Renal cortex interstitium (tissue), 11 donors: ENCODE measurements at regions not wholly inside any gene's neighbourhood (a gene's known extent, or its start where the extent isn't known, plus 50 kb on each side); places are given as distances from the start of the nearest gene placed in this dataset.

ENCODE experiments used
- DNase-seq, 11 donors: peaks; one replicate each; pipeline ENCODE4 v3.0.0-alpha.2; 2013; ENCODE audit warnings: low read depth in 9 of 11, low spot score in 4 of 11; ENCODE audit errors: extremely low read depth in 1 of 11

DNA sequence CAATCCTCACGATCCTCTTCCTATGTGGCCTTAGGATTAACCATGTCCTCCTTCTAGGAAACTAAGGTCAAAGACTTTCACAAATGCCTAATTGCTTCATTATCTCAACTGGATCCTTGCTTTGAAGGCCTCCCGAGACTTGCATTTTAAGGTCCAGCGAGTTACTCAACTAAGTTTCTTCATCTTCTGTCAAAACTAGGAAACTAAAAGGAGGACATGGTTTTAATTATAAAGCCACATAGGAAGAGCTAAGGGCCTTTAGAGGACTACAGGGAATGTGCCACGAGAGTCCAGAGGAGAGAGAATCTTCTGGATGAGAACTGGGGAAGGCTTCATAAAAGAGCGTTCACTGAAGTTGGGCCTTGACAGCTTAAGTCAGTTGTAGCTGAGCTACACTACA lies 87.8 kb upstream of the LPP start:
- no peak for DNase-seq

DNA sequence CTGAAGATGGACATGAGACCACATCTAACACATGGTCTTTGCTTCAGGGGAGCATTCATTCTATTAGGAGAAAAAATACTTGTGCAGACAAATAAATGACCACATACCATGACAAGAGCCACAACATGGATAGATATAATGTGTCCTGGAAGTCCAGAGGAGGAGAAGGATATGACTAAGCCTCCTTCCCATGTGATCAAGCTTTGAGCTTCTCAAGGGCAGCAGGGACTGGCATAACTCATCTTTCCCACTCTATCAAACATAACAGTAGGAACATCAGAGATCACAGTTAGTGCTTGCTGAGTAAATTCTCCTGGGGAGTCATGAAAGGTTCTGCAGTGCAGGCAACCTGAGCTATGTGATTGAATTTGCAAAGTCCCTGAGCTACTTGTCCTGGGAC lies 86.0 kb upstream of the LPP start:
- no peak for DNase-seq

DNA sequence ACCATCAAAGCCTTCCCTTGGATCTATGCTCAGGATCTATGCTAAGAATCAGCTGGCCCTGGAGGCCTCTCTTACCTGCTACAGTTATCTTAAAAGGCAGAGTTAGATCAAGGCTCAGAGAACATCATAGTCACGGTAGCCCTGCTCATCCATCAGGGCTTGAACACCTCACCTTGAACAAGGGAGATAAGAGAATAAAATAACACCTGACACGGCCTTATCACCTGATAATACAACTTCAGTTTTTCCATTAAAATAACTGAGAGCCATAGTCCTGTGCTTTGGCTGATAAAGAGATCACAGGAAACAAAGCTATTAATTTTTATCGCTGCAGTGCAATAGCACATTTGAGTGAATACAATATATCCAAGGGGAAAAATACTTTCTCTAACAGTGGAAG lies 85.6 kb upstream of the LPP start:
- DNase-seq: no peak

GRCh38 chr3:188071636-188072035 lies 82.3 kb upstream of the LPP start:
- no peak for DNase-seq

GRCh38 chr3:188076176-188076575 lies 77.8 kb upstream of the LPP start:
- DNase-seq: no peak

- DNase-seq: no peak
Measured at GRCh38 chr3:188077160-188077799, 76.7 kb upstream of the LPP start.

GRCh38 chr3:188080091-188080490 lies 73.9 kb upstream of the LPP start:
- DNase-seq: no peak

DNA sequence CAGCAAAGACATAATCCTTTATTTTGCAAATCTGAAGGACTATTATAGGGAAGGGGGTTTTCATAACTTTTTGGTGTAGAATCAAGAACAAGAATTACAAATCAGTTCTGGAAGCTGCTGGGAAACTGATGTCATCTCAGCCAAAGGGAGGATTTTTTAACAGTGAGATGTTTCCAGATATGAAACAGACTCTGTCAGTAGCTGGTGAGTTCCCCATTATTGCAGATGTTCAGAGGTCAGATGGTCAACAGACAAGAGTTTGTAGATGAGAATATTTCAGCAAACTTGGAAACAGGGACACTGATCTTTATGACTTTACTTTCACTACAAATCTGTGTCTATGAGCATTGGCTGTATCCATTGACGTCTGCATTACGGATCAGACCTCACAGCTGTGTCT lies 71.9 kb upstream of the LPP start:
- DNase-seq: no peak

- no peak for DNase-seq
Measured at GRCh38 chr3:188082450-188082849, 71.5 kb upstream of the LPP start.

DNA sequence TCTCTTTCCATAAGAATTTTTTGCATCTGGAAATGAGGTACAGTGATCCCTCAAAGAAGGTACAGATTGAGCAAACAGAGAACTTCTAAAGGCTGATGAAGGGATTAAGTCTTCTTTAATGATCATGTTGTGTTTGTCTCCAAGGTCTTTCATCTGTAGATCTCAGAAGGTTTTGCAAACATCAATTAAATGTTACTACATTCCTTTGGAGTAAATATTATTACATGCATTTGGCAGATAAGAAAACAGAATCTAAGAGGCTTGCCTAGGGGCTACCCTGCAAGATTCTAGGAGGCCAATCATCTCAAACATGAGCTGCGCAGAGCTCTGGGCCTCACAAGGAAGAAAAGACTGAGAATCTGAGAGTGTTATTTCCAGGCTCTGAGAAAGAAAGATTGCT lies 70.9 kb upstream of the LPP start:
- DNase-seq: no peak

GRCh38 chr3:188084752-188085583 lies 69.0 kb upstream of the LPP start:
- no peak for DNase-seq

- no peak for DNase-seq
Measured at GRCh38 chr3:188085584-188086560, 68.1 kb upstream of the LPP start.

- DNase-seq: no peak
Measured at GRCh38 chr3:188088948-188089685, 64.8 kb upstream of the LPP start.

DNA sequence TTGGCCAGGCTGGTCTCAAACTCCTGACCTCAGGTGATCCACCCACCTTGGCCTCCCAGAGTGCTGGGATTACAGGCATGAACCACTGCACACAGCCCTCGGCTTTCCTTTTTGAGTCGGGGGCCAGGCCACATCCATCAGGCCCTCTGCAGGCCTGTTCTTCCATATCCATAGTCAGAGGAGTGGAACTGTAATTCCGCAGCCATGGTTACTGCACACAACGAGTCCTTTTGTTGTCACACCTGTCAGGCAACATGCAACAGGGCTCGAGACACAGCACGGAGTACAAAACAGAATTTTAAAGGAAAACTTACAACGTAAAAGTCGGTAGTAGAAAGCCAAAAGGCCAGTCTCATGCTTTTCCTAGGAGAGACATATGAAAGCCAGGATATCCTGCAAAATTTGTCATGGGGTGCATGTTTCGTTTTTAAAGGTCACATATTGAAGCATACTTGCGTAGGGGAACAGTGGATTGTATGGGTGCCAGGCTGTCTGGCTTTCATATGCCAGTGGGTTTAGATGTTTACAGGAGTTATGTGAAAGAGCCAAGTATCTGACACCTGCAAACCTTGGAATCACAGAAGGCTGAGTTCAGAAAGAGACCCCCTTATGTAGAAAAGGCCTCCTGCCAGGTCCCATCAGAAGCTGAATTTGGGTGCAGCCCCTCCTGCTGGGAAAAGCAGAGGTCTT lies 63.2 kb upstream of the LPP start:
- DNase-seq: peak in 6 of 11 donors; percentile 13 to 58 (median 43)

- DNase-seq: no peak
Measured at GRCh38 chr3:188091746-188092145, 62.2 kb upstream of the LPP start.

DNA sequence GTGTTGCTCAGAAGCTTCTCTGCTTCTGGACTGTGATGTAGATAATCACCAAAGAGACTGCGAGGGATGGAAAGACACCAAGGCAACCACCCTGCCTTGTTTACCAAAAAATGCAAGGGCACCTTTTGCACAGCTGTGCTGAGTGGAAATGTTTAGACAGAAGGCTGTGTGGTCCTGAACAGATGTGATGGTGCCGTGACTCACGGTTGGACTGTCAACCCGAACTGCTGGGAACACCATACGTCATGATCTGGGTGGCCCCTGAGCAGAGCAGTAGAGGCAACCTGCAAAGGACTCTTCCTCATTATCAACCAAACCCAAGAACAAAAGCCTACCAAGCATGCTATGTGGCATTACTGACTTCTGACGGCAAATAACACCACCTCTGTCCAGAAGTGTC lies 61.3 kb upstream of the LPP start:
- DNase-seq: no peak

- no peak for DNase-seq
Measured at GRCh38 chr3:188095431-188095830, 58.5 kb upstream of the LPP start.

DNA sequence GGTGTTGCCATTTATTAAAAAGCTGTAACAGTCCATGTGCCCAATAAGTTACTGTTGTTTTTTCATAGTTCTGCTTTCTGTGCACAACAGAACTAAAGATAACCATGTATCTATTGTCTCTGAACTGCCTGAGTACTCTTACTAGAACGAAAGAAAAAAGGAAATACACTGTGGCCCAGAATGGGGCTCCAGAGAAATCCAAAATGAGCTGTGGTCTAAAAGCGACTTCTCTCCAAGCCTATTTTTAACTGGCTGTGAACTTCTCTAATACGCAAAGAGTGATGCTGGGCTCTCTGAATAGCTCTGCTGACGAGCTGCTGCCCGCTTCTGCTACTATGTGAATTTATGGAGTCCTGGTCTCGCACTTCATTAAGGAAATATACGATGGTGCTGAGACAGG lies 56.2 kb upstream of the LPP start:
- peak in 3 of 11 donors; percentile 12 to 24 (median 16) for DNase-seq
